DOHH2 (cell line): ENCODE measurements at regions not wholly inside any gene's neighbourhood (a gene's known extent, or its start where the extent isn't known, plus 50 kb on each side); places are given as distances from the start of the nearest gene placed in this dataset.

Source experiments
- H3F3A ChIP-seq: fragments of 200-600 bp; sonication (generic), shearing (Covaris generic); 2 replicates; pipeline ENCODE4 v1.6.0; 2016; ENCODE audit warnings: antibody characterized with exemption, mild to moderate bottlenecking; ENCODE audit not compliant: control insufficient read depth, insufficient read depth
- H3K27ac ChIP-seq: fragments of 200-600 bp; sonication (generic); 2 replicates; pipeline ENCODE4 v1.5.1; 2014; ENCODE audit warnings: low read depth, mild to moderate bottlenecking, low read length, moderate library complexity
- H3K27me3 ChIP-seq: fragments of 200-600 bp; sonication (generic); 2 replicates; pipeline ENCODE4 v1.6.1; 2014; ENCODE audit warnings: mild to moderate bottlenecking, low read length, mixed read lengths; ENCODE audit not compliant: control insufficient read depth
- H3K36me3 ChIP-seq: fragments of 200-600 bp; sonication (generic); 2 replicates; pipeline ENCODE4 v1.6.1; 2014; ENCODE audit warnings: mild to moderate bottlenecking, low read length, moderate library complexity, mixed read lengths; ENCODE audit not compliant: control insufficient read depth
- H3K4me1 ChIP-seq: fragments of 200-600 bp; sonication (generic); 2 replicates; pipeline ENCODE4 v1.6.1; 2014; ENCODE audit warnings: mild to moderate bottlenecking, low read length, mixed read lengths; ENCODE audit not compliant: control insufficient read depth
- H3K4me2 ChIP-seq: fragments of 200-600 bp; sonication (generic); 2 replicates; pipeline ENCODE4 v1.6.0; 2014; ENCODE audit warnings: mild to moderate bottlenecking, low read length, moderate library complexity
- H3K4me3 ChIP-seq: fragments of 200-600 bp; sonication (generic); 2 replicates; pipeline ENCODE4 v1.5.1; 2014; ENCODE audit warnings: mild to moderate bottlenecking, low read length, mixed read lengths
- H3K79me2 ChIP-seq: fragments of 200-600 bp; sonication (generic); 2 replicates; pipeline ENCODE4 v1.6.1; 2014; ENCODE audit warnings: mild to moderate bottlenecking, low read length, mixed read lengths; ENCODE audit not compliant: control insufficient read depth
- H3K9me2 ChIP-seq: fragments of 200-600 bp; sonication (generic); replicated peaks from 2 replicates; pipeline ENCODE4 v1.6.1; 2014; ENCODE audit warnings: mild to moderate bottlenecking, low read length, mixed read lengths; ENCODE audit not compliant: control insufficient read depth
- H3K9me3 ChIP-seq: fragments of 200-600 bp; sonication (generic); 2 replicates; pipeline ENCODE4 v1.6.1; 2014; ENCODE audit warnings: antibody characterized with exemption, low read length, mixed read lengths; ENCODE audit not compliant: control insufficient read depth, insufficient read depth
- H4K20me1 ChIP-seq: fragments of 200-600 bp; sonication (generic); 2 replicates; pipeline ENCODE4 v1.6.0; 2014; ENCODE audit warnings: low read depth, mild to moderate bottlenecking, antibody characterized with exemption, low read length, moderate library complexity; ENCODE audit not compliant: control insufficient read depth, insufficient read depth
- EZH2phosphoT487 ChIP-seq: fragments of 200-600 bp; sonication (generic); IDR thresholded peaks from 2 replicates; pipeline ENCODE4 v1.6.1; 2017; ENCODE audit warnings: borderline replicate concordance, mild to moderate bottlenecking, antibody characterized with exemption, low read length, moderate library complexity, mixed read lengths
- TF ChIP-seq, protein P1 (sequence below): fragments of 200-600 bp; sonication (generic); IDR thresholded peaks from one replicate; pipeline ENCODE4 v1.5.1; 2014; ENCODE audit warnings: antibody characterized with exemption, mild to moderate bottlenecking, low read depth, low read length; ENCODE audit not compliant: poor library complexity, severe bottlenecking

DNA sequence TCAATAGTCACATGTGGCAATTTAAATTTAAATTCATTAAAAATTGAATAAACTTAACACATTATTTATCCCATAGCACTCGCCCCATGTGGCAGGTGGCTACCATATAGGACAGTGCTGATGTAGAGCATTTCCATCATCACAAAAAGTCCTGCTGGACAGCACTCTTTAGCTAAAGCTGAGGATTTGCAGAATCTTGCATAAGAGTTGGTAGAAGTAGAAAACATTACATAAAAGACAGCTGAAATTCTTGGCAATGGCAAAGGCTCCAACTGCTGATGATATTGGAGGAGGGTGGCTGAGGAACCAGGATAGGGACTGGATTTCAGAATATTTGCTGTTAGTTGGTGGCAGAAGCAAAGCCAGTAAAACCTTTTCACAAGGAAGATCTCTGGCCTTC is 230.7 kb upstream of the SATB1 start:
- Histone ChIP-seq H3K79me2 (no peaks in the 10 kb centered on the region), H3K27me3 (no peaks in the 10 kb centered on the region), H3K4me1 (no peaks in the 10 kb centered on the region), H4K20me1 (no peaks in the 10 kb centered on the region), H3F3A (no peaks in the 10 kb centered on the region), H3K9me3 (no peaks in the 10 kb centered on the region), H3K4me2 (no peak overlapping the region), H3K27ac (no peak overlapping the region), H3K36me3 (no peaks in the 10 kb centered on the region), H3K9me2 (no peaks in the 10 kb centered on the region), H3K4me3 (no peak overlapping the region)
- TF ChIP-seq EZH2phosphoT487, result no peak
- TF ChIP-seq, protein P1, sequence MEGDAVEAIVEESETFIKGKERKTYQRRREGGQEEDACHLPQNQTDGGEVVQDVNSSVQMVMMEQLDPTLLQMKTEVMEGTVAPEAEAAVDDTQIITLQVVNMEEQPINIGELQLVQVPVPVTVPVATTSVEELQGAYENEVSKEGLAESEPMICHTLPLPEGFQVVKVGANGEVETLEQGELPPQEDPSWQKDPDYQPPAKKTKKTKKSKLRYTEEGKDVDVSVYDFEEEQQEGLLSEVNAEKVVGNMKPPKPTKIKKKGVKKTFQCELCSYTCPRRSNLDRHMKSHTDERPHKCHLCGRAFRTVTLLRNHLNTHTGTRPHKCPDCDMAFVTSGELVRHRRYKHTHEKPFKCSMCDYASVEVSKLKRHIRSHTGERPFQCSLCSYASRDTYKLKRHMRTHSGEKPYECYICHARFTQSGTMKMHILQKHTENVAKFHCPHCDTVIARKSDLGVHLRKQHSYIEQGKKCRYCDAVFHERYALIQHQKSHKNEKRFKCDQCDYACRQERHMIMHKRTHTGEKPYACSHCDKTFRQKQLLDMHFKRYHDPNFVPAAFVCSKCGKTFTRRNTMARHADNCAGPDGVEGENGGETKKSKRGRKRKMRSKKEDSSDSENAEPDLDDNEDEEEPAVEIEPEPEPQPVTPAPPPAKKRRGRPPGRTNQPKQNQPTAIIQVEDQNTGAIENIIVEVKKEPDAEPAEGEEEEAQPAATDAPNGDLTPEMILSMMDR, result no peak

DNA sequence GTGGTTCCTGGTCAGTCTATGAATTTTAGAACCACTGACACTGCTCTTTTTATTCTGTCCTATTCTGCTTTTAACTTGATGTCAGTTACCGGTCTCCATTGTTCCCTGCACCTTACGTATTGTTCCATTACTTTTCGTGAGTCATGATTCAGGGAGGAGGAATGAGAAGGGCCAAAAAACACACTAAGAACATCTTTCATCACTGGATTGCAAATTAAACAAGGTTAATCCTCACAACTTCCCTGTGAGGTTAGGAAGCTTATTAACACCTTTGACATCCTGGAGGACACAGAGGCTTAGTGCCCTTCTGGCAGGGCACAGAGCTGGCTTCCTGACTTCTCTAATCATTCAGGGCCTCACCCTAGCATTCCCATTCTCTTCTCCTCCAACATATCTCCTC is 227.6 kb upstream of the SATB1 start:
- Histone ChIP-seq H3K4me3 (no peak overlapping the region), H3K79me2 (no peaks in the 10 kb centered on the region), H3K27ac (no peak overlapping the region), H4K20me1 (no peaks in the 10 kb centered on the region), H3K9me2 (no peaks in the 10 kb centered on the region), H3K4me2 (no peak overlapping the region), H3F3A (no peaks in the 10 kb centered on the region), H3K4me1 (no peaks in the 10 kb centered on the region), H3K9me3 (no peaks in the 10 kb centered on the region), H3K27me3 (peaks cover 3% of the 10 kb centered on the region; the same call in 1 of the 2 replicates), H3K36me3 (no peaks in the 10 kb centered on the region)
- TF ChIP-seq, protein P1, result no peak
- no peak for TF ChIP-seq EZH2phosphoT487

DNA sequence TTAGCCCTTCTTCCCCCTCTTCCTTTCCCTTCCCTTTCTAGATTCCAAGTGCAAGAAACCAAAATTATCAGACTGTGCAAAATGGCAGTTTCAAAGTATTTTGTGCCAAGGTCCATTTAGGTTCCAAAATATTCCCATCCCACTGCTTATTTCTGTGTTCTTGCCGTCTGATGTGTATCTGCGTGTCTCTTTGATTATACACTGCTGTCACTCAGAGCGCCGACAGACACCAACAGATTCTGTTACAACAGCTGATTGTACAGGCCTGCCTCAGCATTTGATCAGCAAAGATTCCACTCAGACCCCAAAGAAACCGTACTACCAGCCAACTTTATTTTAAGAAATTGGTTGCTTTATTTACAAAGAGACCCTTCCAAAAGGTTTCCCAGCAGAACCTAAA is 225.6 kb upstream of the SATB1 start:
- Histone ChIP-seq H3K79me2 (no peaks in the 10 kb centered on the region), H3K36me3 (no peaks in the 10 kb centered on the region), H3K4me1 (no peaks in the 10 kb centered on the region), H3F3A (no peaks in the 10 kb centered on the region), H3K4me2 (no peak overlapping the region), H3K27me3 (peaks cover 5% of the 10 kb centered on the region; the same call in 1 of the 2 replicates), H3K27ac (no peak overlapping the region), H4K20me1 (no peaks in the 10 kb centered on the region), H3K9me2 (no peaks in the 10 kb centered on the region), H3K9me3 (no peaks in the 10 kb centered on the region), H3K4me3 (no peak overlapping the region)
- TF ChIP-seq EZH2phosphoT487, result no peak
- TF ChIP-seq, protein P1, result no peak
